ENCODE measurements at regions not wholly inside any gene's neighbourhood (a gene's known extent, or its start where the extent isn't known, plus 50 kb on each side); places are given as distances from the start of the nearest gene placed in this dataset.
A peak's percentile ranks its signal among the peaks of the same experiment; 100 is the strongest.

GRCh38 chr3:63159764-63160163 lies 118.3 kb upstream of the SYNPR start:
- no peak for DNase-seq
- no peak for ATAC-seq
- intact Hi-C loops (cut with micrococcal nuclease) = no loop called here

- ATAC-seq (no peak), DNase-seq (no peak)
- intact Hi-C loops (cut with micrococcal nuclease) = no loop called here
These were observed 111.0 kb upstream of the SYNPR start for GRCh38 chr3:63167113-63167512.

GRCh38 chr3:63168179-63168578 lies 109.9 kb upstream of the SYNPR start:
- DNase-seq = no peak
- no peak for ATAC-seq
- intact Hi-C loops (cut with micrococcal nuclease) = no loop called here

- DNase-seq (no peak), ATAC-seq (peak; percentile 83)
- intact Hi-C loops (cut with micrococcal nuclease) = no loop called here
These were observed 98.1 kb upstream of the SYNPR start for GRCh38 chr3:63179862-63180522.

- ATAC-seq (no peak), DNase-seq (no peak)
- intact Hi-C loops (cut with micrococcal nuclease) = loop anchor here (5.0 kb wide), 2 partner anchors 360 to 525 kb away; no protein-coding TSS in a partner anchor
These were observed 85.9 kb upstream of the SYNPR start for GRCh38 chr3:63192248-63192647.

- intact Hi-C loops (cut with micrococcal nuclease) = loop anchor here (5.0 kb wide), 2 partner anchors 361 to 526 kb away; no protein-coding TSS in a partner anchor
- no peak for DNase-seq
- no peak for ATAC-seq
These were observed 84.5 kb upstream of the SYNPR start for GRCh38 chr3:63193647-63194046.

- DNase-seq = no peak
- intact Hi-C loops (cut with micrococcal nuclease) = no loop called here
- no peak for ATAC-seq
These were observed 78.5 kb upstream of the SYNPR start for GRCh38 chr3:63199606-63200005.

GRCh38 chr3:63202529-63202928 lies 75.6 kb upstream of the SYNPR start:
- ATAC-seq (no peak), DNase-seq (no peak)
- intact Hi-C loops (cut with micrococcal nuclease) = no loop called here

GRCh38 chr3:63207066-63207590 lies 71.0 kb upstream of the SYNPR start:
- no peak for ATAC-seq
- intact Hi-C loops (cut with micrococcal nuclease) = no loop called here
- no peak for DNase-seq

- no peak for ATAC-seq
- no peak for DNase-seq
- intact Hi-C loops (cut with micrococcal nuclease) = no loop called here
These were observed 50.0 kb upstream of the SYNPR start for GRCh38 chr3:63228087-63228486.

Measured in left ventricle myocardium superior (tissue), 1 donor.